Astrocyte (in vitro differentiated cells and primary cell): ENCODE measurements at regions not wholly inside any gene's neighbourhood (a gene's known extent, or its start where the extent isn't known, plus 50 kb on each side); places are given as distances from the start of the nearest gene placed in this dataset.

Experiments used
- DNase-seq: peaks from one replicate; pipeline ENCODE4 v3.0.0-alpha.2; 2010; ENCODE audit warnings: low read depth
- FAIRE-seq: peaks from 2 replicates; lab custom pipeline; 2011; peaks lifted over from hg19 to GRCh38; lab: Jason Lieb, UNC
- H2AFZ ChIP-seq: 2 replicates; pipeline ENCODE4 v1.6.0; 2012; ENCODE audit warnings: low read depth, low read length, inconsistent platforms
- H3K27ac ChIP-seq: 2 replicates; pipeline ENCODE4 v1.5.1; 2011; ENCODE audit warnings: low read depth, low read length, inconsistent platforms
- H3K27me3 ChIP-seq: 2 replicates; pipeline ENCODE4 v1.6.0; 2011; ENCODE audit warnings: low read length, inconsistent platforms; ENCODE audit not compliant: insufficient read depth
- H3K36me3 ChIP-seq: 2 replicates; pipeline ENCODE4 v1.5.1; 2011; ENCODE audit warnings: low read length, inconsistent platforms; ENCODE audit not compliant: insufficient read depth
- H3K4me1 ChIP-seq: 2 replicates; pipeline ENCODE4 v1.5.1; 2011; ENCODE audit warnings: low read length, inconsistent platforms; ENCODE audit not compliant: insufficient read depth
- H3K4me2 ChIP-seq: 2 replicates; pipeline ENCODE4 v1.6.0; 2012; ENCODE audit warnings: low read length, inconsistent platforms
- H3K4me3 ChIP-seq: 2 replicates; pipeline ENCODE4 v1.5.1; 2011; ENCODE audit warnings: low read depth, mild to moderate bottlenecking, low read length, inconsistent platforms; ENCODE audit not compliant: insufficient read depth
- H3K79me2 ChIP-seq: 2 replicates; pipeline ENCODE4 v1.6.0; 2012; ENCODE audit warnings: mild to moderate bottlenecking, low read length, inconsistent platforms; ENCODE audit not compliant: insufficient read depth
- H3K9ac ChIP-seq: 2 replicates; pipeline ENCODE4 v1.6.0; 2012; ENCODE audit warnings: mild to moderate bottlenecking, low read length, inconsistent platforms
- H3K9me3 ChIP-seq: 2 replicates; pipeline ENCODE4 v1.5.1; 2012; ENCODE audit warnings: low read depth, mild to moderate bottlenecking, low read length, inconsistent platforms; ENCODE audit not compliant: insufficient read depth
- H4K20me1 ChIP-seq: 2 replicates; pipeline ENCODE4 v1.6.0; 2012; ENCODE audit warnings: low read length, inconsistent platforms; ENCODE audit not compliant: insufficient read depth
- H3K27ac Mint-ChIP-seq: one replicate; pipeline ENCODE4 v1.8.0; 2021; ENCODE audit warnings: mild to moderate bottlenecking, mixed read lengths; ENCODE audit not compliant: unreplicated experiment
- H3K27me3 Mint-ChIP-seq: one replicate; pipeline ENCODE4 v1.8.0; 2021; ENCODE audit warnings: low read depth, mixed read lengths; ENCODE audit not compliant: unreplicated experiment
- H3K36me3 Mint-ChIP-seq: one replicate; pipeline ENCODE4 v1.8.0; 2021; ENCODE audit warnings: low read depth, mixed read lengths; ENCODE audit not compliant: unreplicated experiment
- H3K4me1 Mint-ChIP-seq: one replicate; pipeline ENCODE4 v1.8.0; 2021; ENCODE audit warnings: low read depth, mixed read lengths; ENCODE audit not compliant: unreplicated experiment
- H3K4me3 Mint-ChIP-seq: one replicate; pipeline ENCODE4 v1.8.0; 2021; ENCODE audit warnings: mild to moderate bottlenecking, moderate library complexity, mixed read lengths; ENCODE audit not compliant: unreplicated experiment
- H3K9me3 Mint-ChIP-seq: one replicate; pipeline ENCODE4 v1.8.0; 2021; ENCODE audit warnings: mild to moderate bottlenecking, mixed read lengths; ENCODE audit not compliant: unreplicated experiment
- EZH2 ChIP-seq: IDR thresholded peaks from 2 replicates; pipeline ENCODE4 v1.6.1; 2012; ENCODE audit warnings: mild to moderate bottlenecking, low read length, inconsistent platforms; ENCODE audit not compliant: insufficient read depth
- TF ChIP-seq, protein P1 (sequence below): IDR thresholded peaks from 2 replicates; pipeline ENCODE4 v1.5.1; 2011; ENCODE audit warnings: low read depth, mild to moderate bottlenecking, inconsistent platforms, low read length, moderate library complexity; ENCODE audit not compliant: insufficient read depth

DNA sequence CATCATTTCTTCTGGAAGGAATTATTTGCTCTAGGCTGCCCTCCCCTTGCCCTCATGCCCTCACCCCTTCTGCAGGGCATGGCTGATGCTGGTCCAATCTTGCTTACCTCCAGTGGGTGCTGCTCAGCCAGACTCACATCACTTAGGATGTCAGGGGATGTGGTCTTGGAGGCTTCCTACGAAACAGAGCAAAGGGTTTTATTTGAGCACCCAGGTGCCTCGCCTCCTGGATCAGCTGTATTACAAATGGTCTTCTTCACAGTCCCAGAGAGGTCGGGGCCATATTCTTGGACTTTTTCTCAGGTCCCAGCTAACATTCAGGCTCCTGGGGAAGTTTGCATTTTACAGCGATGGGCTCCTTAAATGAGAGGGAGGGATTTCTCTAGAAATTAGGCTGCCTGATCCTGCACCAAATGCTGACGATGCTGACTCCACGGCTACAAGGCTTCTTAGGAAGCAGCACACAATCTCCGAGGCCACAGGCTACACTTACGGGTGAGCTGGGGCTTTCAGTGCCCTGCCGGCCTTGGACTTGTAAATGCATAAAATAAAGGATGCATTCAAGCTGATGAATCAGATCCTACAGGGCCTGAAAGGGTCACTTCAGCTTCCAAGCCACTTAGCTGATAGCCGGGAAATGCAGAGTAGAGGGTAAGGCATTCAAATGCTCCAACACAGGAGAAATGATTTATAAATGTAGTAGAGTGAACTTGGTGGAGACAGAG lies 159.8 kb upstream of the ECI2 start:
- FAIRE-seq (no peak), DNase-seq (no peak)
- Histone ChIP-seq H3K9ac (no peak overlapping the region), H3K4me1 (no peaks in the 10 kb centered on the region), H3K27ac (no peak overlapping the region), H3K27me3 (no peaks in the 10 kb centered on the region), H3K36me3 (no peaks in the 10 kb centered on the region), H3K4me3 (no peak overlapping the region), H3K4me2 (no peak overlapping the region), H3K79me2 (no peaks in the 10 kb centered on the region), H2AFZ (no peak overlapping the region), H4K20me1 (no peaks in the 10 kb centered on the region), H3K9me3 (no peaks in the 10 kb centered on the region)
- H3K4me1 Mint-ChIP-seq: peaks cover 11% of the 10 kb centered on the region
- no peaks in the 10 kb centered on the region for H3K27me3 Mint-ChIP-seq
- no peaks in the 10 kb centered on the region for H3K9me3 Mint-ChIP-seq
- H3K4me3 Mint-ChIP-seq: no peak overlapping the region
- H3K36me3 Mint-ChIP-seq: no peaks in the 10 kb centered on the region
- TF ChIP-seq, protein P1, sequence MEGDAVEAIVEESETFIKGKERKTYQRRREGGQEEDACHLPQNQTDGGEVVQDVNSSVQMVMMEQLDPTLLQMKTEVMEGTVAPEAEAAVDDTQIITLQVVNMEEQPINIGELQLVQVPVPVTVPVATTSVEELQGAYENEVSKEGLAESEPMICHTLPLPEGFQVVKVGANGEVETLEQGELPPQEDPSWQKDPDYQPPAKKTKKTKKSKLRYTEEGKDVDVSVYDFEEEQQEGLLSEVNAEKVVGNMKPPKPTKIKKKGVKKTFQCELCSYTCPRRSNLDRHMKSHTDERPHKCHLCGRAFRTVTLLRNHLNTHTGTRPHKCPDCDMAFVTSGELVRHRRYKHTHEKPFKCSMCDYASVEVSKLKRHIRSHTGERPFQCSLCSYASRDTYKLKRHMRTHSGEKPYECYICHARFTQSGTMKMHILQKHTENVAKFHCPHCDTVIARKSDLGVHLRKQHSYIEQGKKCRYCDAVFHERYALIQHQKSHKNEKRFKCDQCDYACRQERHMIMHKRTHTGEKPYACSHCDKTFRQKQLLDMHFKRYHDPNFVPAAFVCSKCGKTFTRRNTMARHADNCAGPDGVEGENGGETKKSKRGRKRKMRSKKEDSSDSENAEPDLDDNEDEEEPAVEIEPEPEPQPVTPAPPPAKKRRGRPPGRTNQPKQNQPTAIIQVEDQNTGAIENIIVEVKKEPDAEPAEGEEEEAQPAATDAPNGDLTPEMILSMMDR: no peak
- H3K27ac Mint-ChIP-seq: no peak overlapping the region

DNA sequence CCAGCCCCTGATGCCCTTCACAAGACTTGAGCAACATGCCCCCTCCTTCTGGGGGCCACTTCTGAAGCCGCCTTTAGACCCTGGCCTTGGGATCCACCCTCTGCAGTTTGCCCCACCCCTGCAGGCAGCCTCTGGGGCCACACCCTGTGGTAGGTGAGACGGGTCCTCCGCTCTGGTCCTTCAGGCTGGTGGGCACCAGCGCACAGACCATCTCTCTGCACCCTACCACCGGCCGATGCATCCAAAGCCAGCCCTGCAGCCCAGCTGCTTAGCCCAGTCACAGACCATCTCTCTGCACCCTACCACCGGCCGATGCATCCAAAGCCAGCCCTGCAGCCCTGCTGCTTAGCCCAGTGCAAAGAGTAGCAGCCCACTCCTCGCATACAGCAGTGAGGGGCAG lies 159.3 kb upstream of the ECI2 start:
- Mint-ChIP-seq H3K27me3 (no peaks in the 10 kb centered on the region), H3K9me3 (no peaks in the 10 kb centered on the region), H3K4me1 (peaks cover 11% of the 10 kb centered on the region), H3K27ac (no peak overlapping the region), H3K36me3 (no peaks in the 10 kb centered on the region), H3K4me3 (no peak overlapping the region)
- DNase-seq (no peak), FAIRE-seq (no peak)
- Histone ChIP-seq H3K4me3 (no peak overlapping the region), H2AFZ (no peak overlapping the region), H3K79me2 (no peaks in the 10 kb centered on the region), H3K36me3 (no peaks in the 10 kb centered on the region), H3K4me1 (no peaks in the 10 kb centered on the region), H3K4me2 (no peak overlapping the region), H3K9ac (no peak overlapping the region), H3K9me3 (no peaks in the 10 kb centered on the region), H3K27ac (no peak overlapping the region), H3K27me3 (no peaks in the 10 kb centered on the region), H4K20me1 (no peaks in the 10 kb centered on the region)
- TF ChIP-seq EZH2: no peak
- TF ChIP-seq, protein P1: no peak
